GM13976 (cell line): ENCODE measurements at regions not wholly inside any gene's neighbourhood (a gene's known extent, or its start where the extent isn't known, plus 50 kb on each side); places are given as distances from the start of the nearest gene placed in this dataset.

Source experiments
- DNase-seq: peaks from one replicate; pipeline ENCODE4 v3.0.0; 2012; ENCODE audit warnings: low spot score
- CTCF ChIP-seq: IDR thresholded peaks from 2 replicates; pipeline ENCODE4 v1.5.1; 2012; ENCODE audit warnings: borderline replicate concordance, mild to moderate bottlenecking; ENCODE audit not compliant: insufficient read depth; ENCODE audit errors: extremely low read depth, missing control alignments, control extremely low read depth
- in situ Hi-C: fragments of 300-500 bp; cut with MboI; formaldehyde crosslinking; loops from one replicate; pipeline ENCODE4 v1.12.0; 2022; ENCODE audit warnings: low sequenced_read_pairs, mixed read lengths, inconsistent platforms; ENCODE audit not compliant: unreplicated experiment

DNA sequence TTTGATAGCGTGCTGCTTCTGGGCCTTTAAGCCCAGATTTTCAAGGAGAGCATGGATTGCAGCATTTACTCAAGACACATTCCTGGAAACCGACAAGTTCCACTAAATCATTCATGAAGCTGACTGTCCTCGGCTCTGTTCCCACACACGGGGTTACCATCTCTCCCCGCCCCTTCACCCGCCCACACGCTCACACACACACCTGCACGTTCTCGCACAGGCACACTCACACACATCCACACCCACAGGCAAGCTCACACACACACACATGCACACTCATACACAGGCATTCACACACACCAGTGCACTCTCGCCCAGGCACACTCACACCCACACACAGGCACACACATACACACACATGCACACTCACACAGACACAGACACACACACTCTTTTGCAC lies 150.0 kb upstream of the AGAP1 start:
- in situ Hi-C loops: no loop called here
- TF ChIP-seq CTCF: no peak
- DNase-seq: no peak

- no peak for DNase-seq
- in situ Hi-C loops: no loop called here
- no peak for TF ChIP-seq CTCF
These were observed 148.1 kb upstream of the AGAP1 start for GRCh38 chr2:235345745-235346144.

GRCh38 chr2:235347691-235348090 lies 146.2 kb upstream of the AGAP1 start:
- no peak for TF ChIP-seq CTCF
- in situ Hi-C loops: no loop called here
- no peak for DNase-seq

- no peak for DNase-seq
- in situ Hi-C loops: no loop called here
- TF ChIP-seq CTCF: no peak
These were observed 145.5 kb upstream of the AGAP1 start for GRCh38 chr2:235348329-235348728.

DNA sequence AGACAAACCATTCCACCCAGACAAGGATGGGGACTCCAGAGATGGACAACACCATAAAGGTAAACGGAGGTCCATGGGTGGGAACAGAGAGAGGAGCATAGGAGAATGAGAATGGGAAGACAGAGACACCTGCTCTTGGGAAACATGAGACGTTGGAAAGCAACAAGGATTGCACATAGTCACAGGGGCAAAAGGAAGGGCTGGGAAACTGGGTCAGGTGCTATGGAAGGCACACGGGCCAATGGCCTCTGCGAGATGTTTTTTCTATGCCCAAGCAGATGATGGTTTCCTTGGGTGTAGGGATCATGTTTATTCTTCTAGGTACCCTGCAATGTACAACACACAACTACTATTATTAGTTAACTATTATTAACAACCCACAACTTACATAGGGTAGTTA lies 143.6 kb upstream of the AGAP1 start:
- DNase-seq: no peak
- in situ Hi-C loops: no loop called here
- no peak for TF ChIP-seq CTCF

- TF ChIP-seq CTCF: no peak
- in situ Hi-C loops: no loop called here
- DNase-seq: no peak
These were observed 141.3 kb upstream of the AGAP1 start for GRCh38 chr2:235352541-235352940.

DNA sequence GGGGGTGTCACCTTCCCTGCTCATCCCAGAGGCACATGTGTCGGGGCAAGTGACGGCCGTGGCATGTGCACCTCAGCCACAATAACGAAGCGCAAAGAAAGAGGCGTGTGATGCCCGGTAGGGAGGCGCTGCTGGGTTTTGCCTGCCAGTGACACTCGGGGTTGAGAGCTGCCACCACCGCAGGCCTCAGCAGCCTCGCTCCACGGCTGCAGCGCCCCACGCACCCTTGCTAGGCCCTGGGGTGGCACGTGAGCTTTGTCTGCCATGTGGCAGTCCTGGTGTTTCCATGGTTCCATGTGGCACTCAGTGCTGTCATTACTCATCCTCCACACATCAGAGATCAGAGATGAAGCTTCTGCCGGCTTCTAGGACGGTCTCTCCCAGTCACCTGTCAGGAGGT lies 136.0 kb upstream of the AGAP1 start:
- in situ Hi-C loops: no loop called here
- DNase-seq: no peak
- TF ChIP-seq CTCF: no peak
